K562 (cell line): ENCODE measurements at regions not wholly inside any gene's neighbourhood (a gene's known extent, or its start where the extent isn't known, plus 50 kb on each side); places are given as distances from the start of the nearest gene placed in this dataset.

Experiments used
- ATAC-seq: fragments of 200-7000 bp; cut with Tn5 transposase; 3 replicates; pipeline ENCODE4 v1.9.1; 2020; ENCODE audit warnings: moderate library complexity
- BruUV-seq: library from RNA; stranded (reverse); fragments of 400-500 nt; replicated peaks from 2 replicates; lab custom pipeline; 2021; lab: Mats Ljungman, UMichigan
- CTCF ChIA-PET: fragments of 300-600 bp; formaldehyde crosslinking; extraction: SDS; loops from one replicate; lab custom pipeline; 2021; ENCODE audit warnings: low intra/inter-chr PET ratio; lab: Yijun Ruan, JAX
- POLR2A ChIA-PET: fragments of 300-600, 350-650 bp; sonication (Branson Sonifier 250); formaldehyde crosslinking; extraction: SDS; loops from one replicate; lab custom pipeline; 2021; ENCODE audit warnings: antibody characterized with exemption, inconsistent platforms; lab: Yijun Ruan, JAX
- DNase-seq, 4 experiments: peaks; one replicate each; pipeline versions ENCODE4 v3.0.0 to v3.0.0-alpha.2; 2011 to 2018; ENCODE audit warnings: low spot score in 3 of 4, mixed read lengths in 3 of 4; ENCODE audit errors: extremely low read depth in 1 of 4
- FAIRE-seq: peaks from 2 replicates; lab custom pipeline; 2011; peaks lifted over from hg19 to GRCh38; lab: Jason Lieb, UNC
- H2AFZ ChIP-seq: 2 replicates; pipeline ENCODE4 v1.6.0; 2011; ENCODE audit warnings: low read depth, low read length, control low read depth, inconsistent platforms
- H3K27ac ChIP-seq: fragments of 200-600 bp; 3 replicates; pipeline ENCODE4 v1.8.0; 2011; ENCODE audit warnings: low read depth, mild to moderate bottlenecking, control low read depth, inconsistent platforms, low read length, moderate library complexity, mixed read lengths; ENCODE audit errors: extremely low read depth
- H3K27me3 ChIP-seq, 2 experiments: fragments of 300-600 bp in 1 of 2; 2 replicates in 1 of 2; 3 replicates in 1 of 2; pipeline versions ENCODE4 v1.6.0 to v1.8.0; 2011; ENCODE audit warnings: inconsistent platforms in 2 of 2, low read length in 2 of 2, mild to moderate bottlenecking in 1 of 2, mixed read lengths in 1 of 2, moderate library complexity in 1 of 2; ENCODE audit not compliant: control insufficient read depth in 2 of 2, insufficient read depth in 2 of 2
- H3K36me3 ChIP-seq: fragments of 300-600 bp; 3 replicates; pipeline ENCODE4 v1.8.0; 2011; ENCODE audit warnings: mild to moderate bottlenecking, low read length, inconsistent platforms; ENCODE audit not compliant: control insufficient read depth, insufficient read depth
- H3K4me1 ChIP-seq, 2 experiments: fragments of 200-600 bp in 1 of 2; replicated peaks in 1 of 2; 2 replicates in 1 of 2; 3 replicates in 1 of 2; pipeline versions ENCODE4 v1.5.1 to v1.8.0; 2011; ENCODE audit warnings: inconsistent platforms in 2 of 2, low read length in 2 of 2, mild to moderate bottlenecking in 1 of 2, mixed read lengths in 1 of 2, moderate library complexity in 1 of 2; ENCODE audit not compliant: control insufficient read depth in 2 of 2, insufficient read depth in 2 of 2
- H3K4me2 ChIP-seq: 2 replicates; pipeline ENCODE4 v1.6.1; 2011; ENCODE audit warnings: low read length, control low read depth, inconsistent platforms, mixed read lengths; ENCODE audit not compliant: insufficient read depth
- H3K4me3 ChIP-seq: fragments of 200-600 bp; sonication (generic), shearing (Covaris generic); 2 replicates; pipeline ENCODE4 v1.5.1; 2016; ENCODE audit warnings: control low read depth, inconsistent platforms
- H3K79me2 ChIP-seq: fragments of 200-600 bp; 3 replicates; pipeline ENCODE4 v1.8.0; 2011; ENCODE audit warnings: low read length, inconsistent platforms; ENCODE audit not compliant: control insufficient read depth, insufficient read depth
- H3K9ac ChIP-seq, 2 experiments: 2 replicates each; pipeline versions ENCODE4 v1.6.0 to v1.6.1; 2011; ENCODE audit warnings: low read depth in 2 of 2, low read length in 2 of 2, control low read depth in 1 of 2, inconsistent platforms in 1 of 2, mild to moderate bottlenecking in 1 of 2, mixed read lengths in 1 of 2; ENCODE audit not compliant: insufficient read depth in 1 of 2
- H3K9me1 ChIP-seq: one replicate; pipeline ENCODE4 v1.6.0; 2011; ENCODE audit warnings: inconsistent platforms, mild to moderate bottlenecking, low read length, moderate library complexity; ENCODE audit not compliant: control insufficient read depth, insufficient read depth
- H3K9me3 ChIP-seq: replicated peaks from 2 replicates; pipeline ENCODE4 v1.5.1; 2011; ENCODE audit warnings: low read depth, low read length, inconsistent platforms; ENCODE audit not compliant: control insufficient read depth, insufficient read depth
- H4K20me1 ChIP-seq: replicated peaks from 2 replicates; pipeline ENCODE4 v1.6.1; 2011; ENCODE audit warnings: low read length, inconsistent platforms, mixed read lengths; ENCODE audit not compliant: control insufficient read depth, insufficient read depth
- LARP7 ChIP-seq: fragments of 450-650 bp; IDR thresholded peaks from 2 replicates; pipeline ENCODE4 v1.6.1; 2016
- RBM25 ChIP-seq: fragments of 200-400 bp; formaldehyde crosslinking; IDR thresholded peaks from 2 replicates; pipeline ENCODE4 v1.6.1; 2018; ENCODE audit warnings: low read length, low read depth, moderate library complexity; ENCODE audit not compliant: severe bottlenecking
- SMARCA4 ChIP-seq: fragments of 450-650 bp; IDR thresholded peaks from 2 replicates; pipeline ENCODE4 v1.6.1; 2016
- ZNF12 ChIP-seq: sonication (generic); formaldehyde crosslinking; IDR thresholded peaks from 2 replicates; pipeline ENCODE4 v1.4.0; 2020; ENCODE audit warnings: mild to moderate bottlenecking, missing genetic modification reagents
- WGBS: fragments of 100-300 bp; shearing (Covaris generic); methylation state at CpG from one replicate; pipeline ENCODE4 v1.1.6; 2016; ENCODE audit warnings: low coverage, mixed read lengths; ENCODE audit not compliant: insufficient coverage; ENCODE audit errors: missing lambda C conversion rate; 5-methylcytosine and 5-hydroxymethylcytosine counted together
- in situ Hi-C: fragments of 300-500 bp; cut with MboI; formaldehyde crosslinking; loops from 4 replicates; pipeline ENCODE4 v1.15.0; 2018; ENCODE audit warnings: inconsistent platforms, mixed read lengths
- intact Hi-C: fragments of 100-400 bp; cut with micrococcal nuclease; formaldehyde crosslinking; loops from 2 replicates; pipeline ENCODE4 v1.14.2; 2022
- TF ChIP-seq, protein P1 (sequence below), 2 experiments: fragments of 450-650 bp; IDR thresholded peaks; 2 replicates each; pipeline ENCODE4 v1.6.1; 2018; ENCODE audit warnings: mild to moderate bottlenecking in 2 of 2, low read depth in 1 of 2; ENCODE audit not compliant: partially characterized antibody in 2 of 2
- TF ChIP-seq, protein P2 (sequence below), 3 experiments: fragments of 200-800 bp in 1 of 3; fragments of 250-450 bp in 1 of 3; fragments of 450-650 bp in 1 of 3; sonication (Bioruptor Pico) in 1 of 3; sonication (Bioruptor generic) in 1 of 3; formaldehyde crosslinking in 1 of 3; IDR thresholded peaks; 2 replicates each; pipeline versions ENCODE4 v1.6.1 to v1.8.0; 2016 to 2022; ENCODE audit warnings: mild to moderate bottlenecking in 2 of 3, missing genetic modification characterization in 2 of 3, missing compliant biosample characterization in 1 of 3, moderate library complexity in 1 of 3

DNA sequence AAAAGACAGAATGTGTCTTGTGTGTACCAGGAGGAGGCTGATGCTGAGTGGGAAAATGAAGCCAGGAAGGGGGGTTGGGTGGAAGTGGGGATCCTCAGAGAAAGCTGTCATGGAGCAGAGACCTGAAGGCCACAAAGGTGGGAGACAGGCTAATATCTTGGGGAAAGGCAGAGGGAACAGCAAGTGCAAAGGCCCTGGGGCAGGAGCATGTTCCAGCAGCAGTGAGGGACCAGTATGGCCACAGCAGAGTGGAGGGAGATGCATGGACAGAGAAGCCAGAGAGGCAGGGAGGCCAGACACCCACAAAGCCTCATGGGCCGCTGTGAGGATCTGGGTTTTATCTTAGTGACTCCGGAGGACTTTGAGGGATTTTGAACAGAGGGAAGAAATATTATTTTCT lies 254.2 kb upstream of the SULF2 start:
- FAIRE-seq (no peak), ATAC-seq (no peak)
- Histone ChIP-seq H3K36me3 (no peaks in the 10 kb centered on the region), H3K79me2 (no peaks in the 10 kb centered on the region), H3K27me3 (peaks cover 0 to 14% of the 10 kb centered on the region in 2 experiments; a peak in 2 of 5 replicates), H3K9me3 (no peaks in the 10 kb centered on the region), H3K4me1 (no peaks in the 10 kb centered on the region)
- intact Hi-C loops, result no loop called here
- in situ Hi-C loops, result no loop called here
- TF ChIP-seq ZNF12 (CRISPR knock-in tag), result no peak
- TF ChIP-seq LARP7, result no peak
- peak; percentile 27 for TF ChIP-seq RBM25
- TF ChIP-seq, protein P1, sequence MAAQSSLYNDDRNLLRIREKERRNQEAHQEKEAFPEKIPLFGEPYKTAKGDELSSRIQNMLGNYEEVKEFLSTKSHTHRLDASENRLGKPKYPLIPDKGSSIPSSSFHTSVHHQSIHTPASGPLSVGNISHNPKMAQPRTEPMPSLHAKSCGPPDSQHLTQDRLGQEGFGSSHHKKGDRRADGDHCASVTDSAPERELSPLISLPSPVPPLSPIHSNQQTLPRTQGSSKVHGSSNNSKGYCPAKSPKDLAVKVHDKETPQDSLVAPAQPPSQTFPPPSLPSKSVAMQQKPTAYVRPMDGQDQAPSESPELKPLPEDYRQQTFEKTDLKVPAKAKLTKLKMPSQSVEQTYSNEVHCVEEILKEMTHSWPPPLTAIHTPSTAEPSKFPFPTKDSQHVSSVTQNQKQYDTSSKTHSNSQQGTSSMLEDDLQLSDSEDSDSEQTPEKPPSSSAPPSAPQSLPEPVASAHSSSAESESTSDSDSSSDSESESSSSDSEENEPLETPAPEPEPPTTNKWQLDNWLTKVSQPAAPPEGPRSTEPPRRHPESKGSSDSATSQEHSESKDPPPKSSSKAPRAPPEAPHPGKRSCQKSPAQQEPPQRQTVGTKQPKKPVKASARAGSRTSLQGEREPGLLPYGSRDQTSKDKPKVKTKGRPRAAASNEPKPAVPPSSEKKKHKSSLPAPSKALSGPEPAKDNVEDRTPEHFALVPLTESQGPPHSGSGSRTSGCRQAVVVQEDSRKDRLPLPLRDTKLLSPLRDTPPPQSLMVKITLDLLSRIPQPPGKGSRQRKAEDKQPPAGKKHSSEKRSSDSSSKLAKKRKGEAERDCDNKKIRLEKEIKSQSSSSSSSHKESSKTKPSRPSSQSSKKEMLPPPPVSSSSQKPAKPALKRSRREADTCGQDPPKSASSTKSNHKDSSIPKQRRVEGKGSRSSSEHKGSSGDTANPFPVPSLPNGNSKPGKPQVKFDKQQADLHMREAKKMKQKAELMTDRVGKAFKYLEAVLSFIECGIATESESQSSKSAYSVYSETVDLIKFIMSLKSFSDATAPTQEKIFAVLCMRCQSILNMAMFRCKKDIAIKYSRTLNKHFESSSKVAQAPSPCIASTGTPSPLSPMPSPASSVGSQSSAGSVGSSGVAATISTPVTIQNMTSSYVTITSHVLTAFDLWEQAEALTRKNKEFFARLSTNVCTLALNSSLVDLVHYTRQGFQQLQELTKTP (IDR thresholded peaks at IDR 0.05; ENCODE audit: low read depth in 1 of 2, partially characterized antibody in 2 of 2), result no peak
- TF ChIP-seq SMARCA4, result no peak
- TF ChIP-seq, protein P2, sequence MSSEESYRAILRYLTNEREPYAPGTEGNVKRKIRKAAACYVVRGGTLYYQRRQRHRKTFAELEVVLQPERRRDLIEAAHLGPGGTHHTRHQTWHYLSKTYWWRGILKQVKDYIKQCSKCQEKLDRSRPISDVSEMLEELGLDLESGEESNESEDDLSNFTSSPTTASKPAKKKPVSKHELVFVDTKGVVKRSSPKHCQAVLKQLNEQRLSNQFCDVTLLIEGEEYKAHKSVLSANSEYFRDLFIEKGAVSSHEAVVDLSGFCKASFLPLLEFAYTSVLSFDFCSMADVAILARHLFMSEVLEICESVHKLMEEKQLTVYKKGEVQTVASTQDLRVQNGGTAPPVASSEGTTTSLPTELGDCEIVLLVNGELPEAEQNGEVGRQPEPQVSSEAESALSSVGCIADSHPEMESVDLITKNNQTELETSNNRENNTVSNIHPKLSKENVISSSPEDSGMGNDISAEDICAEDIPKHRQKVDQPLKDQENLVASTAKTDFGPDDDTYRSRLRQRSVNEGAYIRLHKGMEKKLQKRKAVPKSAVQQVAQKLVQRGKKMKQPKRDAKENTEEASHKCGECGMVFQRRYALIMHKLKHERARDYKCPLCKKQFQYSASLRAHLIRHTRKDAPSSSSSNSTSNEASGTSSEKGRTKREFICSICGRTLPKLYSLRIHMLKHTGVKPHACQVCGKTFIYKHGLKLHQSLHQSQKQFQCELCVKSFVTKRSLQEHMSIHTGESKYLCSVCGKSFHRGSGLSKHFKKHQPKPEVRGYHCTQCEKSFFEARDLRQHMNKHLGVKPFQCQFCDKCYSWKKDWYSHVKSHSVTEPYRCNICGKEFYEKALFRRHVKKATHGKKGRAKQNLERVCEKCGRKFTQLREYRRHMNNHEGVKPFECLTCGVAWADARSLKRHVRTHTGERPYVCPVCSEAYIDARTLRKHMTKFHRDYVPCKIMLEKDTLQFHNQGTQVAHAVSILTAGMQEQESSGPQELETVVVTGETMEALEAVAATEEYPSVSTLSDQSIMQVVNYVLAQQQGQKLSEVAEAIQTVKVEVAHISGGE (CRISPR knock-in tag; IDR thresholded peaks at IDR 0.05), result peak in 1 of 3 experiments; percentile 74; a peak in 1 of 6 replicates
- TF ChIP-seq, all 486 proteins: peak for 2
- 10% methylated on average over 2 of the region's 2 CpGs for WGBS
- Histone ChIP-seq H3K9ac (no peak overlapping the region), H2AFZ (no peak overlapping the region), H3K4me3 (no peak overlapping the region), H3K27ac (no peak overlapping the region), H4K20me1 (no peaks in the 10 kb centered on the region), H3K4me2 (no peak overlapping the region), H3K9me1 (no peaks in the 10 kb centered on the region)
- BruUV-seq, result no TSS peak
- ChIA-PET POLR2A (no interaction called here), CTCF (no interaction called here)
- no peak for DNase-seq
